ENCODE measurements at regions not wholly inside any gene's neighbourhood (a gene's known extent, or its start where the extent isn't known, plus 50 kb on each side); places are given as distances from the start of the nearest gene placed in this dataset.

DNA sequence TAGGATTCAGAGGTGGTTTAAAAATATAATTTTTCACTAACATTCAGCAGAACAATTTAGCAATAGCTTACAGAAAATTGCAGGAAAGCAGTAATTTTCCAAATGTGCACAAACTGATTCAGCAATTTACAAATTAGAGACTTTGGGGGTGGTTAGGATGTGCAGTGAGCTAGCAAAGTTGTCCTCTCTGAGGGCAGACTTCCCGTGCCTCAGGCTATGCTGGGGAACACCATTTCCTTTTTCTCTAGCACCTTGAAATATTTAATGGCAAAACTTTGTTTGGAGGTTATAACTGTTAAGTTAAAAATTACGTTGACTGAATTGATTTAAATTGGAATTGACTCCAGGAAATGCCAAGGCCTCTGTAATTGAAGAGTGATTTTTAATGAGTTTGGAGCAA, 258.9 kb downstream of the PTBP2 start:
- TF ChIP-seq POLR2A (IDR thresholded peaks at IDR 0.05) (no peak), POLR2AphosphoS5 (IDR thresholded peaks at IDR 0.05) (no peak)
- TF ChIP-seq, protein P1, sequence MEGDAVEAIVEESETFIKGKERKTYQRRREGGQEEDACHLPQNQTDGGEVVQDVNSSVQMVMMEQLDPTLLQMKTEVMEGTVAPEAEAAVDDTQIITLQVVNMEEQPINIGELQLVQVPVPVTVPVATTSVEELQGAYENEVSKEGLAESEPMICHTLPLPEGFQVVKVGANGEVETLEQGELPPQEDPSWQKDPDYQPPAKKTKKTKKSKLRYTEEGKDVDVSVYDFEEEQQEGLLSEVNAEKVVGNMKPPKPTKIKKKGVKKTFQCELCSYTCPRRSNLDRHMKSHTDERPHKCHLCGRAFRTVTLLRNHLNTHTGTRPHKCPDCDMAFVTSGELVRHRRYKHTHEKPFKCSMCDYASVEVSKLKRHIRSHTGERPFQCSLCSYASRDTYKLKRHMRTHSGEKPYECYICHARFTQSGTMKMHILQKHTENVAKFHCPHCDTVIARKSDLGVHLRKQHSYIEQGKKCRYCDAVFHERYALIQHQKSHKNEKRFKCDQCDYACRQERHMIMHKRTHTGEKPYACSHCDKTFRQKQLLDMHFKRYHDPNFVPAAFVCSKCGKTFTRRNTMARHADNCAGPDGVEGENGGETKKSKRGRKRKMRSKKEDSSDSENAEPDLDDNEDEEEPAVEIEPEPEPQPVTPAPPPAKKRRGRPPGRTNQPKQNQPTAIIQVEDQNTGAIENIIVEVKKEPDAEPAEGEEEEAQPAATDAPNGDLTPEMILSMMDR (IDR thresholded peaks at IDR 0.05 in 8 of 11, conservative IDR thresholded peaks at IDR 0.05 in 3 of 11), result no peak
- H3K27me3 ChIP-seq (replicated peaks in 1 of 7), result no peaks in the 10 kb centered on the region
- intact Hi-C loops (cut with DNase I; ENCODE audit: low total_unique reads), result no loop called here
- H3K4me1 ChIP-seq, result no peaks in the 10 kb centered on the region
- no peaks in the 10 kb centered on the region for H3K9me3 ChIP-seq
- no peaks in the 10 kb centered on the region for H3K36me3 ChIP-seq
- no peak for DNase-seq
- no peak overlapping the region for H3K27ac ChIP-seq
- WGBS, 5 donors, result 40 to 67% (median 58%) methylated on average over 2 of the region's 2 CpGs
- no peak overlapping the region for H3K4me3 ChIP-seq

DNA sequence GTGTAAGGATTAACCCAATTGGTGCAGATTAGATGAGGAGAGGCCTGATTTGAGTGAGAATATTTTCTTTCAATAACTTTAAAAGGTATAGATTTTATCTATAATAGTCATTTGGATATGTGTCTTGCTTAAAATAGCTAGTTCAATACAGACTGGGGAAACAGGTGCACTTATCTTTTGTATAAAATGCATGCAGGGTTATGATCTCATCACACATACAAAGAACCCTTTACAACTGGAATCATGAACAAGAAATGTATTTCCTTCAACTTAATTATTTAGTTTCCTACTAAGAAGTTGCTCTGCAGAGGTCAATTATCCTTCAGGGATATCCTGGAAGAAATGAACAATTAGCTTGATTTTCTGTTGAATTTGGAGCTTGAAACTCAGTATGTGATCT, 259.6 kb downstream of the PTBP2 start:
- H3K9me3 ChIP-seq, result no peaks in the 10 kb centered on the region
- no peak for TF ChIP-seq POLR2A (IDR thresholded peaks at IDR 0.05)
- TF ChIP-seq POLR2AphosphoS5 (IDR thresholded peaks at IDR 0.05), result no peak
- TF ChIP-seq, protein P1 (IDR thresholded peaks at IDR 0.05 in 8 of 11, conservative IDR thresholded peaks at IDR 0.05 in 3 of 11), result no peak
- DNase-seq, result no peak
- no peaks in the 10 kb centered on the region for H3K36me3 ChIP-seq
- H3K4me3 ChIP-seq, result no peak overlapping the region
- H3K27ac ChIP-seq, result no peak overlapping the region
- H3K27me3 ChIP-seq (replicated peaks in 1 of 7), result no peaks in the 10 kb centered on the region
- no peaks in the 10 kb centered on the region for H3K4me1 ChIP-seq
- intact Hi-C loops (cut with DNase I; ENCODE audit: low total_unique reads), result no loop called here

DNA sequence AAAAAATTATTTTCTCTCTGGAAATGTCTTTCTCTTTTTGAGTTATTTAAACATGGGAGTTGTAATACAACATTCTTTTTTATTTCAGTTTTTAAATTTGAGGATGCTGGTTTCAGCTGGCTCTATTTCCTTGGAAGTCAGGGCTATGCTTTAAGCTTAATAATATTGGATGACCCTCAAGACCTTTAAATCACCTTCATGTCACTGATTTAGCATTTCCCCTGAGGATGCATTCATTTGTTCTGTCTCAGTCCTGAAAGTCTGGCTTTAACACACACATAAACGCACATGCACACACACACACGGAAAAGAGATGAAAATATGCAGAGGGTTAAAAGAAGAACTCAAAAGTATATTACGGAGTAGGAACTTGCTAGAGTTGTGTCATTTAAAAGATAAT, 260.5 kb downstream of the PTBP2 start:
- Histone ChIP-seq H3K36me3 (no peaks in the 10 kb centered on the region), H3K4me1 (no peaks in the 10 kb centered on the region), H3K4me3 (no peak overlapping the region), H3K27me3 (replicated peaks in 1 of 7) (no peaks in the 10 kb centered on the region), H3K9me3 (no peaks in the 10 kb centered on the region), H3K27ac (no peak overlapping the region)
- TF ChIP-seq POLR2AphosphoS5 (IDR thresholded peaks at IDR 0.05) (no peak), POLR2A (IDR thresholded peaks at IDR 0.05) (no peak)
- TF ChIP-seq, protein P1 (IDR thresholded peaks at IDR 0.05 in 8 of 11, conservative IDR thresholded peaks at IDR 0.05 in 3 of 11), result no peak
- intact Hi-C loops (cut with DNase I; ENCODE audit: low total_unique reads), result no loop called here
- 87 to 93% (median 90%) methylated on average over 3 of the region's 3 CpGs for WGBS, 5 donors
- DNase-seq, result no peak

DNA sequence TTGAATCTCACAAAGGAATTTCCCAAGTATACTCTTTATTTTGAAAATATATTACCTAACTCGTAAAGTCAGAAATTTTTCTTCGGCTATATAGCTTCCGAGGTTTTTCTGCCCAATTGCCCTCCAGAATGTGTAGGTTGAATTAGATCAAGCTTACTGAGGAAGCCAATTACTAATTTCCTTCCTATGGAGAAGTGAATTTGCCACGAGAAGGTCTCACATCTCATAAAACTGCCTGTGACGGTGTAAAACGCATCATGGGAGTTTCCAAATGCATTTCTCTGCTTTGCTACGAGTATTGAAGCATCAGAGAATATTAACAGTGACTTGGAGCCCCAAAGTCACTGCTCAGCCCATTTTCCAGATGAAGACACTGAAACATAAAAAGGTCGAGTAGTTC, 262.3 kb downstream of the PTBP2 start:
- Histone ChIP-seq H3K27me3 (replicated peaks in 1 of 7) (no peaks in the 10 kb centered on the region), H3K4me3 (no peak overlapping the region), H3K9me3 (no peaks in the 10 kb centered on the region), H3K4me1 (no peaks in the 10 kb centered on the region), H3K36me3 (no peaks in the 10 kb centered on the region), H3K27ac (no peak overlapping the region)
- TF ChIP-seq POLR2A (IDR thresholded peaks at IDR 0.05), result no peak
- DNase-seq, result no peak
- WGBS, 5 donors, result 71 to 78% (median 74%) methylated on average over 8 of the region's 8 CpGs
- intact Hi-C loops (cut with DNase I; ENCODE audit: low total_unique reads), result no loop called here

DNA sequence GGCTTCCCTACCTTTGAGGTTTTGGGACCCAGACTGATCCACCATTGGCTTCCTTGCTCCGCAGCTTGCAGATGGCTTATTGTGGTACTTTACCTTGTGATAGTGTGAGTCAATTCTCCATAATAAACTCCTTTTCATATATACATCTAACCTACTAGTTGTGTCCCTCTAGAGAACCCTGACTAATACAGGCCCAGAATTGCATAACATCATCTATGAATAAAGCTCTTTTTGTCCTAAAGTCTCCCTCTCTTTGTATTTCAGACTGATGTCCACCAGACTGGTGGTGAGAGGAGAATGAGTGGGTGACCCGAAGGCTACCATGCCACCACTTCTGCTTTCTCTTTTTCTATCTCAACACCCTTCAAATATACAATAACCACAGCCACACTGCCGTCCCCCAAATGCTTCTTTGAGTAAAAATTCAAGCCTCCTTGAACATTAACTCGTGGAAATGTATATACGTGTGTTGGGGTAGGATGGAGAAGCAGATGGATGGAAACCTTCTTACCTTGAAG, 265.7 kb downstream of the PTBP2 start:
- WGBS, 5 donors, result 81 to 89% (median 82%) methylated on average over 5 of the region's 5 CpGs
- H3K9me3 ChIP-seq, result no peaks in the 10 kb centered on the region
- DNase-seq, result no peak
- TF ChIP-seq, protein P1 (IDR thresholded peaks at IDR 0.05 in 8 of 11, conservative IDR thresholded peaks at IDR 0.05 in 3 of 11), result no peak
- TF ChIP-seq POLR2A (IDR thresholded peaks at IDR 0.05), result no peak
- TF ChIP-seq POLR2AphosphoS5 (IDR thresholded peaks at IDR 0.05), result no peak
- H3K4me1 ChIP-seq, result no peaks in the 10 kb centered on the region
- H3K27ac ChIP-seq, result no peak overlapping the region
- intact Hi-C loops (cut with DNase I; ENCODE audit: low total_unique reads), result no loop called here
- no peaks in the 10 kb centered on the region for H3K27me3 ChIP-seq (replicated peaks in 1 of 7)
- no peak overlapping the region for H3K4me3 ChIP-seq
- H3K36me3 ChIP-seq, result no peaks in the 10 kb centered on the region

Data from spleen (tissue), 11 donors.